A549 (cell line): ENCODE measurements at regions not wholly inside any gene's neighbourhood (a gene's known extent, or its start where the extent isn't known, plus 50 kb on each side); places are given as distances from the start of the nearest gene placed in this dataset.

Experiments used
- CHD2 ChIP-seq: fragments of 150-350 bp; IDR thresholded peaks from 2 replicates; pipeline ENCODE4 v1.6.1; 2014; ENCODE audit warnings: low read length; ENCODE audit not compliant: partially characterized antibody
- ESRRA ChIP-seq: fragments of 150-350 bp; IDR thresholded peaks from 2 replicates; pipeline ENCODE4 v1.6.1; 2014; ENCODE audit warnings: mild to moderate bottlenecking, low read length, borderline replicate concordance
- JUNB ChIP-seq: fragments of >200 bp; sonication (Bioruptor Twin); formaldehyde crosslinking; IDR thresholded peaks from 2 replicates; pipeline ENCODE4 v1.6.1; 2016
- KDM1A ChIP-seq: fragments of 200-600 bp; sonication (generic); IDR thresholded peaks from 2 replicates; pipeline ENCODE4 v1.6.1; 2016; ENCODE audit warnings: low read depth, mild to moderate bottlenecking
- PHF8 ChIP-seq: fragments of 200-600 bp; sonication (generic); IDR thresholded peaks from 2 replicates; pipeline ENCODE4 v1.6.1; 2016; ENCODE audit warnings: low read depth, mild to moderate bottlenecking, antibody characterized with exemption, moderate library complexity, borderline replicate concordance
- POLR2A ChIP-seq: IDR thresholded peaks from 2 replicates; pipeline ENCODE4 v1.6.1; 2012; ENCODE audit warnings: mild to moderate bottlenecking, low read length
- ZC3H11A ChIP-seq: fragments of 450-650 bp; IDR thresholded peaks from 2 replicates; pipeline ENCODE4 v1.6.1; 2014; ENCODE audit warnings: antibody characterized with exemption, mild to moderate bottlenecking
- TF ChIP-seq, protein P1 (sequence below): fragments of >200 bp; sonication (Bioruptor Twin); formaldehyde crosslinking; IDR thresholded peaks from 3 replicates; pipeline ENCODE4 v1.5.1; 2016
- TF ChIP-seq, protein P2 (sequence below): IDR thresholded peaks from 2 replicates; pipeline ENCODE4 v1.6.1; 2012; ENCODE audit warnings: low read depth, borderline replicate concordance

DNA sequence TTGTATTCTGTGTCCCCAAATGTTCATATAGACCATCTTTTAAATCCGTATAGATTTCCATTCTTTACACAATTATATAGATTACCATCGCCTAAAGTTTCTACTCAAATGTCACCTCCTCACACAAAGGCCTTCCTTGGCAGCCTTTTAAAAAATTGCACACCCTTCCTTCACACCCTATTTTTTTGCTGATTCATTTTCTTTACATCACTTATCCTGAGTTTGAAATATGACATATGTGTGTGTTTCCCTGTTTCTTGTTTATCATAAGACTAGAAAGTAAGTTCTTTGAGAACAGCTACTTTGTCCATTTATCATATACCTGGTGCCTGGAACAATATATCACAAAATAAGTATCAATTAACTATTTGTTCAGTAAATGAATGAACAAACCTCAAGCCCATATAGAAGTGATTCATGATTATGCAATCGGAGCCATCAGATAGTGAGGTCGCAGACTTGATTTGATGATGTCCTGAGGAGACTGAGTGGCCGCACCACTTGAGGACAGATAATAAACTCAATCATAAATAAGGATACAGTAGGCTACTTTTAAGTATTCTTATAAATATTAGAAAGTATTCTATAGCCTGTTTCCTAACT, 327.4 kb upstream of the ZC3H12C start:
- TF ChIP-seq JUNB (no peak), POLR2A (no peak), CHD2 (no peak), PHF8 (no peak), ESRRA (no peak), KDM1A (no peak), ZC3H11A (no peak)
- TF ChIP-seq, protein P1, sequence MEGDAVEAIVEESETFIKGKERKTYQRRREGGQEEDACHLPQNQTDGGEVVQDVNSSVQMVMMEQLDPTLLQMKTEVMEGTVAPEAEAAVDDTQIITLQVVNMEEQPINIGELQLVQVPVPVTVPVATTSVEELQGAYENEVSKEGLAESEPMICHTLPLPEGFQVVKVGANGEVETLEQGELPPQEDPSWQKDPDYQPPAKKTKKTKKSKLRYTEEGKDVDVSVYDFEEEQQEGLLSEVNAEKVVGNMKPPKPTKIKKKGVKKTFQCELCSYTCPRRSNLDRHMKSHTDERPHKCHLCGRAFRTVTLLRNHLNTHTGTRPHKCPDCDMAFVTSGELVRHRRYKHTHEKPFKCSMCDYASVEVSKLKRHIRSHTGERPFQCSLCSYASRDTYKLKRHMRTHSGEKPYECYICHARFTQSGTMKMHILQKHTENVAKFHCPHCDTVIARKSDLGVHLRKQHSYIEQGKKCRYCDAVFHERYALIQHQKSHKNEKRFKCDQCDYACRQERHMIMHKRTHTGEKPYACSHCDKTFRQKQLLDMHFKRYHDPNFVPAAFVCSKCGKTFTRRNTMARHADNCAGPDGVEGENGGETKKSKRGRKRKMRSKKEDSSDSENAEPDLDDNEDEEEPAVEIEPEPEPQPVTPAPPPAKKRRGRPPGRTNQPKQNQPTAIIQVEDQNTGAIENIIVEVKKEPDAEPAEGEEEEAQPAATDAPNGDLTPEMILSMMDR = no peak
- TF ChIP-seq, protein P2, sequence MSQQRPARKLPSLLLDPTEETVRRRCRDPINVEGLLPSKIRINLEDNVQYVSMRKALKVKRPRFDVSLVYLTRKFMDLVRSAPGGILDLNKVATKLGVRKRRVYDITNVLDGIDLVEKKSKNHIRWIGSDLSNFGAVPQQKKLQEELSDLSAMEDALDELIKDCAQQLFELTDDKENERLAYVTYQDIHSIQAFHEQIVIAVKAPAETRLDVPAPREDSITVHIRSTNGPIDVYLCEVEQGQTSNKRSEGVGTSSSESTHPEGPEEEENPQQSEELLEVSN = no peak
